ENCODE measurements at regions not wholly inside any gene's neighbourhood (a gene's known extent, or its start where the extent isn't known, plus 50 kb on each side); places are given as distances from the start of the nearest gene placed in this dataset.

- DNase-seq (ENCODE audit: low read depth, low spot score): no peak
Observed at GRCh38 chr9:13603921-13604320, 324.4 kb upstream of the MPDZ start.

- no peak for DNase-seq (ENCODE audit: low read depth, low spot score)
Observed at GRCh38 chr9:13598738-13599137, 319.2 kb upstream of the MPDZ start.

GRCh38 chr9:13597427-13597826 lies 317.9 kb upstream of the MPDZ start:
- peak; percentile 35 for DNase-seq (ENCODE audit: low read depth, low spot score)

GRCh38 chr9:13597004-13597403 lies 317.5 kb upstream of the MPDZ start:
- DNase-seq (ENCODE audit: low read depth, low spot score): no peak

- DNase-seq (ENCODE audit: low read depth, low spot score): peak; percentile 48
Observed at GRCh38 chr9:13596383-13596970, 317.0 kb upstream of the MPDZ start.

GRCh38 chr9:13590996-13591395 lies 311.5 kb upstream of the MPDZ start:
- no peak for DNase-seq (ENCODE audit: low read depth, low spot score)

GRCh38 chr9:13589034-13589737 lies 309.7 kb upstream of the MPDZ start:
- no peak for DNase-seq (ENCODE audit: low read depth, low spot score)

GRCh38 chr9:13588151-13589033 lies 308.9 kb upstream of the MPDZ start:
- DNase-seq (ENCODE audit: low read depth, low spot score): no peak

- no peak for DNase-seq (ENCODE audit: low read depth, low spot score)
Observed at GRCh38 chr9:13587571-13587970, 308.1 kb upstream of the MPDZ start.

- no peak for DNase-seq (ENCODE audit: low read depth, low spot score)
Observed at GRCh38 chr9:13586587-13587374, 307.3 kb upstream of the MPDZ start.

- no peak for DNase-seq (ENCODE audit: low read depth, low spot score)
Observed at GRCh38 chr9:13580760-13581159, 301.3 kb upstream of the MPDZ start.

GRCh38 chr9:13580131-13580530 lies 300.6 kb upstream of the MPDZ start:
- no peak for DNase-seq (ENCODE audit: low read depth, low spot score)

GRCh38 chr9:13576101-13576500 lies 296.6 kb upstream of the MPDZ start:
- no peak for DNase-seq (ENCODE audit: low read depth, low spot score)

GRCh38 chr9:13575558-13575957 lies 296.1 kb upstream of the MPDZ start:
- no peak for DNase-seq (ENCODE audit: low read depth, low spot score)

GRCh38 chr9:13570068-13570974 lies 290.8 kb upstream of the MPDZ start:
- no peak for DNase-seq (ENCODE audit: low read depth, low spot score)

- DNase-seq (ENCODE audit: low read depth, low spot score): no peak
Observed at GRCh38 chr9:13569602-13570067, 290.1 kb upstream of the MPDZ start.

GRCh38 chr9:13568841-13569601 lies 289.5 kb upstream of the MPDZ start:
- no peak for DNase-seq (ENCODE audit: low read depth, low spot score)

- no peak for DNase-seq (ENCODE audit: low read depth, low spot score)
Observed at GRCh38 chr9:13568405-13568804, 288.9 kb upstream of the MPDZ start.

GRCh38 chr9:13567833-13568232 lies 288.3 kb upstream of the MPDZ start:
- no peak for DNase-seq (ENCODE audit: low read depth, low spot score)

- DNase-seq (ENCODE audit: low read depth, low spot score): no peak
Observed at GRCh38 chr9:13557746-13558145, 278.3 kb upstream of the MPDZ start.
